UCSD-AML1 (cell line): ENCODE measurements at regions not wholly inside any gene's neighbourhood (a gene's known extent, or its start where the extent isn't known, plus 50 kb on each side); places are given as distances from the start of the nearest gene placed in this dataset.
"Not testable (repeated sequence)": the region's sequence is repeated elsewhere in the genome, so short reads cannot be mapped to it uniquely, and the experiment has no call there.

ENCODE experiments used
- DNase-seq: peaks from one replicate; lab custom pipeline; 2025; ENCODE audit not compliant: unreplicated experiment; lab: John Stamatoyannopoulos, UW

DNA sequence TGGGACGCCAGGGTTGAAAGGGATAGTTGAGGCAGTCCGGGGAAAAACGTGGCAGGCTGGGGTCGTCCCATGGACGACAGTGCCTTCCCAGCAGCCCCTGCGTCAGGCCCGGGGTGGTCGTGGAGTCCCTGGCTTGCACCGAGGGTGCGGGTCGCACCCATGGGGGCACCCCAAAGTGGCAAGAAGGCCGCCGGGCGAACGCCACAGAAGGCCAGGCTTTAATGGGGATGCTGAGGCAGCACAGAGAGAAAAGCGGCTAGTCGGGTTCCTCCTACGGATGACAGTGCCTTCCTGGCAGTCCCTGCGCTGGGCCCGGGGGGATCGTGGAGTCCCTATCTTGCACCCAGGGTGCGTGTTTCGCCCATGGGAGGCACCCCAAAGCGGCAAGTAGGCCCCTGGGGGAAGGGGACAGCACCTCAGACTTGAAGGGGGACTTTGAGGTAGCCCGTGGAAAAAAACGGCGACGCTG lies 158.6 kb upstream of the ALG10B start:
- no peak for DNase-seq

- DNase-seq, result no peak
These were observed 158.0 kb upstream of the ALG10B start for GRCh38 chr12:38158428-38159091.

GRCh38 chr12:38159092-38159551 lies 157.5 kb upstream of the ALG10B start:
- DNase-seq, result no peak

DNA sequence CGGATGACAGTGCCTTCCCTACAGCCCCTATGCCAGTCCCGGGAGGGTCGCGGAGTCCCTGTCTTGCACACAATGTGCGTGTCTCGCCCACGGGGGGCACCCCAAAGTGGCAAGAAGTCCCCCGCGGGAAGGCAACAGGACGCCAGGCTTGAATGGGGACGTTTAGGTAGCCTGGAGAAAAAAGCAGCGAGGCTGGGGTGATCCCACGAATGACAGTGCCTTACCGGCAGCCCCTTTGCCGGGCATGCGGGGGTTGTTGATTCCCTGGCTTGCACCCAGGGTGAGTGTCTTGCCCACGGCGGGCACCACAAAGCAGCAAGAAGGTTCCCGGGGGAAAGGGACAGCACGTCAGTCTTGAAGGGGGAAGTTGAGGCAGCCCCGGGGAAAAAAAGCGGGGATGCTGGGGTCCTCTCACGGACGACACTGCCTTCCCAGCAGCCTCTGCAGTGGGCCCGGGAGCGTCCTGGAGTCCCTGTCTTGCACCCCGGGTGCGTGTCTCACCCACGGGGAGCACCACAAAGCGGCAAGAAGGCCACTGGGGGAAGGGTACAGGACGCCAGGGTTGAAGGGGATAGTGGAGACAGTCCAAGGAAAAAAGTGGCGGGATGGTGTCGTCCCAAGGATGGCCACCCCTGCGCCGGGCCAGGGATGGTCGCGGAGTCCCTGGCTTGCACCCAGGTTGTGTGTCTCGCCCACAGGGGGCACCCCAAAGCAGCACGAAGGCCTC lies 156.8 kb upstream of the ALG10B start:
- no peak for DNase-seq

- no peak for DNase-seq
These were observed 156.1 kb upstream of the ALG10B start for GRCh38 chr12:38160318-38161122.

GRCh38 chr12:38161123-38162000 lies 155.2 kb upstream of the ALG10B start:
- no peak for DNase-seq

GRCh38 chr12:38162013-38162412 lies 154.6 kb upstream of the ALG10B start:
- no peak for DNase-seq

DNA sequence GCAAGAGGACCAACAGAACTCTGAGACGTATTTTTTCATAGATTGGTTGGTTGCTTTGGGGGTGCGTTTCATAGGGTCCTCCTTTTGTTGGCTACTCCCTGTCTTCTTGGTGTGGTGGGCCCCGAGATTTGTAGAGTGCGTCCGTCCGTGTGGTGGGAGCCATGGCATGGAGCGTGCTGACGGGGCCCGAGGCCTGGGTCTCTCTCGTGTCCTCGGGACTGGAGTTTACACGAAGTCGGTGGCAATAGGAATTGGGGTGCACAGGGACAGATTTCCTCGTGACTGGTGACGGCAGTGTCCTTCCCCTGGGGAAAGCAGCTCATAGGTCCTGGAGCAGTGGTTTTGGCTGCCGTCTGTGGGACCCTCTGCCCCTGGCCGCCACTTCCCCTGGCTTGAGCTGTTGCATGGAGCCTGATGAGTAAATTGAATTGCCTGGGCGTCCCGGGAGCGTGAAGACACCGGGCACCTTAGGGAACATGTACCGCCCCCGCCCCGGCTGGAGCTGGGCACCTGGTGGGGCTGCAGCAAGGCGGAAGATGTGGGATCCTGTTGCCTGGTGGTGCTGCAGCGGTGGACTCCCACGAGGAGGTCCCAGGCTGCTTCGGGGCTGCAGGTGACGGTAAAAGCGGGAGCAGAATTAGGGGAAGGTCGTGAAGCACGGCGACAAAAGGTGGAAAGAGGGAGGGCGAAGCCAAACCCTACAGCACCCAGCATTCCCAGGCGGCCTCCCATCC lies 153.7 kb upstream of the ALG10B start:
- DNase-seq, result no peak

DNA sequence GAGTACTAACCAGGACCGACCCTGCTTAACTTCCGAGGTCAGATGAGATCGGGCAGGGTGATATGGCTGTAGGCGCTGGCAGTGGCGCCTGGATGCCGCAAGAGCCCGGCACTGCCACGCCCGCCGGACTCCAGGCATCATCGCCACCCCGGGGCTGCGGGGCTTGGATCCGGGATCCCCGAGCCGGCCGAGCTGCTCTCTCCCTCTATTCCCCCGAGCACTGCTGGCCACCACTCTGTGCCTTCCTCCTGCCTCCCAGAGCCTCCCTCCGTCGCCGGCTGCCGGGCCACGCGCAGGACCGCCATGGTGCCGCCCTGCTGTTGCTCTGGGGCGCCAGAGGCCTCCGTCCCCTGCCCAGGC lies 153.2 kb upstream of the ALG10B start:
- no peak for DNase-seq

DNA sequence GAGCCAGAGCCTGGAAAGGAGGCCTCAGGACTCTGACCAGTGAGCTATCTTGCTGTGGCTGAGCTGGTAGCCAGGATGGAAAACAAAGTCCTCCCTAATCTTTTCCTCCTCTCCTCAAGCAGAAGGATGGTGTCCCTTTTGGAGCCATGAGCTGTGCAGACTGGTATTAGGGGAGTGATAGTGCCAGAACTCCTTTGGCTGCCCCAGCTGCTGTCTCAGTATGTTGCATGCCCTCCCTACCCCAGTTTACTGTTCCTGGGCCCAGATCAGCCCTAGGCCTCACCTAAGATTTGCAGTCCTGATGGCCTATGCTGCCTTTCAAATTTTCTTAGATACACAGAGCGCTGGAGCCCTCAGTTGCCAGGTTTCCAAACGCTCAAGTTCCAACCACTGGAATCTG lies 150.3 kb upstream of the ALG10B start:
- DNase-seq, result no peak

- no peak for DNase-seq
These were observed 141.0 kb upstream of the ALG10B start for GRCh38 chr12:38175538-38175937.

DNA sequence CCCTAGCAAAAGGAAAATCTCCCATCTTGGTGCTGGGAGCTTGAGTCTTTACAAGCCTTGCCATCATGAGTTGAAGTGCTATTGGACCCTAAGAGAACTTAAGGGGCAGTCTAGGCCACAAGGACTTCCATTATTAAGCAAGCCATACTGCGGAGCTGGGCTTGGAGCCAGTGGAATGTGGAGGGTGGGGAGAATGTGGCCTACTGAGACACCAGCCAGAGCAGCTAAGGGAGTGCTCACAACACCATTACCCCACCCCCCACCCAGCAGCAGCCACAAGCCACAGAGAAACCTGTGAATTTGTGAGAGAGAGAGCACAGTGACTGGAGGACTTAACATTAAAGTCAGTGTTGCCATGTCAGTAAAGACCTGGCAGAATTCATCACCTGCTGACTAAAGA lies 133.0 kb upstream of the ALG10B start:
- not testable (repeated sequence) for DNase-seq

GRCh38 chr12:38197286-38197685 lies 119.3 kb upstream of the ALG10B start:
- DNase-seq, result not testable (repeated sequence)

DNA sequence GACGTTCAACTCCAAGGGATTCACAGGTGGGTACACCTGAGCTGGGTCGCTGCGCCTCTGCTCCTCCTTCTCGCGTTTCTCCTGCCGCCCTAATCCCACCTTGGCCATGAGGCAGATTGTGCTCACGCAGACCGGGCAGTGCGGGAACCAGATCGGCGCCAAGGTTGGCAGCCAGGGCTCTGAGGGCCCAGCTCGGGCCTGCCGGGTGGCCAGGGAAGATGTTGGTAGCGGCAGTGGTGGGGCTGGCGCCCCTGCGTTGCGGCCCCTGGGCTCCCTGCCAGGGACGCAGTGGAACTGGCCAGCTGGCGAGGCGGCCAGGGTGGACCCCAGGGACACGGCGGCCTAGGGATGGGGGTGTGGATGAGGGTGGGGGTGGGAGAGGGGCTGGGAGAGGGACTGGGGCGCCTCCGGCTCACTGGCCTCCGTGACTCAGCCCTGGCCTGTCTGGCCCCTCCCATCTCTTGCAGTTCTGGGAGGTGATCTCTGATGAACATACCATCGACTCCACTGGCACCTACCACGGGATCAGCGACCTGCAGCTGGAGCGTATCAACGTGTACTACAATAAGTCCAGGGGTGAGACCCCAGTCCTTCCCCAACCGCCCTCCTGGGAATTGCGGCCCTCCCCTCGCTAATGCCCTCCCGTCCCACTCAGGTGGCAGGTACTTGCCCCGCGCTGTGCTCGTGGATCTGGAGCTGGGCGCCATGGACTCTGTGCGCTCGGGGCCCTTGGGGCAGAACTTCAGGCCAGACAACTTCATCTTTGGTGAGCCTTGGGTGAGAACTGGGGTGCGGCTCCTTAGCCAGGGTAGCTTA lies 114.9 kb upstream of the ALG10B start:
- no peak for DNase-seq

GRCh38 chr12:38204831-38205230 lies 111.7 kb upstream of the ALG10B start:
- no peak for DNase-seq

DNA sequence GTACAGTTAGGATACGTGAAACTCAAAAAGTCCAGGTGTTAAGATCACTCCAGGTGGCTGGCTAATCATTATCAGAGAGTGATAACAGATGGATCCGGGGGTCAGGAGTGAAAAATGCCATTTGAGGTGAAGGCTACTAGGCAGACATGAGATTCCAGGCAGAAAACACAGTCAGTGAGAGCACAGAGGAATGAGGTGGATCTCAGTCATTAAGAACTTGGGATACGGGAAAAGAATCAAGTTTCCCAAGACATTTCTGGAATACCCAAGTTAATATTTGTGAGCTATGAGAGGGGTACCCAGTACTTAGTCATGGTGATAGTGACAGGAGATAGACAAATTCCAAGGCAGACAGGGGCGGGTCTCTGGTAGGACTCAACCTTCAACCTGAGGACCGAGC lies 94.6 kb upstream of the ALG10B start:
- no peak for DNase-seq

- DNase-seq, result not testable (repeated sequence)
These were observed 78.2 kb upstream of the ALG10B start for GRCh38 chr12:38238328-38238727.

DNA sequence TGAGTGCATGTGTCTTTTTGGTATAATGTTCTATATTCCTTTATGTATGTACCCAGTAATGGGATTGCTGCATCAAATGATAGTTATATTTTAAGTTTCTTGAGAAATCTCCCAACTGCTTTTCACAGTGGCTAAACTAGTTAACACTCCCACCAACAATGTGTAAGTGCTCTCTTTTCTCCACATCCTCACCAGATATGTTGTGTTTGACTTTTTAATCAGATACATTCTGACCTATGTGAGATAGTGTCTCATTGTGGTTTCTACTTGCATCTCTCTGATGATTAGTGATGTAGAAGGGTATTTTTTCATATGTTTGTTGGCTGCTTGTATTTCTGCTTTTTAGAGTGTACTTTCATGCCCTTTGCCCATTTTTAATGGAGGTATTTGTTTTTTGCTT lies 62.8 kb upstream of the ALG10B start:
- no peak for DNase-seq

GRCh38 chr12:38258411-38258810 lies 58.2 kb upstream of the ALG10B start:
- no peak for DNase-seq
